ENCODE measurements at regions not wholly inside any gene's neighbourhood (a gene's known extent, or its start where the extent isn't known, plus 50 kb on each side); places are given as distances from the start of the nearest gene placed in this dataset.

DNA sequence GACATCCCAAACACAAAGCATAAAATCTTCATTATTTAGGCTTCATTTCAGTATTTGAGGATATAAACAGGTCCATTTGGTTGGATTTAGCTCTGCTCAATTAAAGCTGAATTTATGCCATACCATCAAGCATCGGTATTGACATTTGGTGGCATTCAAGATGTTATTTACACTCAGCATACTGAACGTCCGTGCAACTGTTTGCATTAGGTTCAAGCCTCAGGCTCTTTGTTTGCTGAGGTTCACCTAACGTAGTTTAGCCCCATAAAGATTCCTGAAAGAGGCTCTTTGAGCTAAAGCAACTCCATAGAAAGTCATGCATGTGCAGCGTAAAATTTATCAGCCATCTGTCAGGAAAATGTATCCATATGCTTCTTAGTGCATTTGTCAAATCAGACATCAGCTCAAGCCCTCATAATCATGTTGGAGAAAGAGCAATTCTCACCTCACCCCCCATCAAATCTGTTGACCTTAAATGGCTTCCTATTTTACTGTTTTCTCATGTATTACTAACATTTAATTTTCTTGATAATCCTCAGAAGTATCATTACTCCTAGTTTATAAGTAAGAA, 366.9 kb downstream of the EPHA4 start:
- Histone ChIP-seq H3K4me3 (no peak overlapping the region), H3K27me3 (ENCODE audit: low read depth) (peaks cover 8% of the 10 kb centered on the region), H3K36me3 (replicated peaks) (no peaks in the 10 kb centered on the region), H3K4me1 (no peaks in the 10 kb centered on the region), H3K9me3 (no peaks in the 10 kb centered on the region; the same call in 1 of the 2 replicates)
- DNase-seq (ENCODE audit: low spot score in 2 of 2), result no peak
- in situ Hi-C loops (cut with MboI; ENCODE audit: low sequenced_read_pairs), result no loop called here

DNA sequence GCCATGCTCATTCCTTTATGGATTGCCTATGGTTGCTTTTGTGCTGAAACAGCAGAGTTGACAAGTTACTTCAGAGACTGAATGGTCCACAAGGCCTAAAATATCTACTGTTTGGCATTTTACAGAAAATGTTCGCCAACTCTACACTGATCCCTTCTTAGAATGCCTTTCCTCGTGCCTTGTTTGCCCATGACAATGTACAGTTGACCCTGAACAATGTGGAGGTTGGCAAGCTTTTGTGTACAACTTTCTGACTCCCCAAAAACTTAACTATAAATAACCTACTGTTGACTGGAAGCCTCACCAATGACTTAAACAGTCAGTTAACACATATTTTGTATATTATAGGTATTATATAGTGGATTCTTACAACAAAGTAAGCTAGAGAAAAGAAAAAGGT, 361.4 kb downstream of the EPHA4 start:
- no peaks in the 10 kb centered on the region for H3K4me1 ChIP-seq
- no peaks in the 10 kb centered on the region; the same call in 1 of the 2 replicates for H3K9me3 ChIP-seq
- peaks cover 13% of the 10 kb centered on the region for H3K27me3 ChIP-seq (ENCODE audit: low read depth)
- in situ Hi-C loops (cut with MboI; ENCODE audit: low sequenced_read_pairs), result no loop called here
- H3K36me3 ChIP-seq (replicated peaks), result no peaks in the 10 kb centered on the region
- no peak overlapping the region for H3K4me3 ChIP-seq
- no peak for DNase-seq (ENCODE audit: low spot score in 2 of 2)

DNA sequence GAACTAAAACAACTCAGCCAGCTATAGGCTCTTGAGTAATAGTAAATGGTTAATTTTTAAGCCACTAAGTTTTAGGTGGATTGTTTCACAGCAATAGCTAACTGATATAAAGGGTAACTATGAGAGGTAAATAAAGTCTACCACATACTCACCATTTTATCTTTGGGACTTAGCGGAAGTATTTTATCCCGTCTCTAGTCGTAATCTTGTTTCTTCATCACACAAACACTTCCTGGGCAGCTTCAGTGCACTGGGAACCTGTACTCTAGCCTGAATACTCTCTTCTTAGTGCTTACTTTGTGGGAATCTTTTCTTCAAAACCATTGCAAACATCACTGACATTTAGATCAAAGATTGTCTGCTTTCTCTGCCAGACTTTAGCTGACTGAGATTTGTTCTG, 360.5 kb downstream of the EPHA4 start:
- H3K4me3 ChIP-seq, result no peak overlapping the region
- in situ Hi-C loops (cut with MboI; ENCODE audit: low sequenced_read_pairs), result no loop called here
- no peak for DNase-seq (ENCODE audit: low spot score in 2 of 2)
- H3K9me3 ChIP-seq, result no peaks in the 10 kb centered on the region
- no peaks in the 10 kb centered on the region for H3K36me3 ChIP-seq (replicated peaks)
- H3K4me1 ChIP-seq, result no peaks in the 10 kb centered on the region
- H3K27me3 ChIP-seq (ENCODE audit: low read depth), result peaks cover 13% of the 10 kb centered on the region

DNA sequence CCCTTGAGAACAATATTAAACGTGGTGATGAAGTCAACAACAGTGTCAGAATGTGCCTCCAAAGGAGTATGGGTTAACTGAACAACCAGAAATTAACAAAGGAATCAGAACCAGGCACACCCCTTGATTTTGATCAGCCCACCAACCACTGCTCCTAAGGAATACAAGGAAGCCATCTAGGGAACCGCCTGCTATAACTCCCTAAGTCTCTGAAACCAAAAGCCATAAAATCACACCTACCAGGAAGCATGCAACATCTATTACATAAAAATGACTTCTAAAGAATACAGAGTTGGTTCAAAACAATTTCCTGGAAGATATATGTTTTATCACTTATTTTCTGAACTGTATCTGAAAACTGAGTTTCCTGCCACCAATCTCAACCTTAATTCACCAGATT, 360.0 kb downstream of the EPHA4 start:
- Histone ChIP-seq H3K36me3 (replicated peaks) (no peaks in the 10 kb centered on the region), H3K27me3 (ENCODE audit: low read depth) (peaks cover 13% of the 10 kb centered on the region), H3K9me3 (no peaks in the 10 kb centered on the region), H3K4me3 (no peak overlapping the region), H3K4me1 (no peaks in the 10 kb centered on the region)
- in situ Hi-C loops (cut with MboI; ENCODE audit: low sequenced_read_pairs), result no loop called here
- DNase-seq (ENCODE audit: low spot score in 2 of 2), result no peak

DNA sequence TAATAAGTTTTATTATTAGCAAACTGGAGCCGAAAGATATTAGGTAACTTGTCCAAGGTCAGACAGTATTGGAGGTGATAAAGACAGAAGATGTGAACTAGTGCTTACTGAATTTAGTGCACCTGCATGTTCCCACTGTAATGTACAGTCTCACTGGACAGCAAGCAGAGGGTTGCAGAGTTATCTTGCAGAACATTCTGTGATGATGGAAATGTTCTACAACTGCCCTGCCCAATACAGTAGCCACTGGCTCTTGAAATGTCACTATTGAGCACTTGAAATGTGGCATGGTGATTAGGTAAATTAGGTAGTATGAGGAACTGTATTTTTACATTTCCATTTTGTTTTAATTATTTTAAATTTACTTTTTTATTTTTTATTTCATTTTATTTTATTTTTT, 356.6 kb downstream of the EPHA4 start:
- no peak for DNase-seq (ENCODE audit: low spot score in 2 of 2)
- Histone ChIP-seq H3K4me3 (no peak overlapping the region), H3K4me1 (no peaks in the 10 kb centered on the region), H3K27me3 (ENCODE audit: low read depth) (peaks cover 8% of the 10 kb centered on the region), H3K36me3 (replicated peaks) (no peaks in the 10 kb centered on the region), H3K9me3 (no peaks in the 10 kb centered on the region)
- in situ Hi-C loops (cut with MboI; ENCODE audit: low sequenced_read_pairs), result no loop called here

DNA sequence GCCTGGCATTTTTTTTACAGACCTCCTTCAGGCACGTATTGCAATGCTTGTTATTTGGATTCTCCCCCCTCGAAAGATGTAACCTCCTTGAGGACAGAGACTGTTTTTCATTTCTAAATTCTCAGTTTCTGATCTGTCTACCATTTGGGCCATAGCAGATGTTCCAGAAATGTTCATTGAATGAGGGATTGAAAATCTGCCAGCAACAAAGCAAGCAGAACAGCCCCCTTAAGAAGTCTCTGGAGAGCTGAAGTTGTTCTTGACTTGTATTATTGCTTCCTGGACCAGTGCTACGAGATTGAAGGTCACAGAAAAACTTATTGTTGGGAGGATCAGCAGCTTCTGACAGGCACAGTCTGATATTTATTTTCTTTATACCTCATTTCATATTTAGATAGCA, 355.5 kb downstream of the EPHA4 start:
- no peak for DNase-seq (ENCODE audit: low spot score in 2 of 2)
- in situ Hi-C loops (cut with MboI; ENCODE audit: low sequenced_read_pairs), result no loop called here
- Histone ChIP-seq H3K4me3 (no peak overlapping the region), H3K36me3 (replicated peaks) (no peaks in the 10 kb centered on the region), H3K4me1 (no peaks in the 10 kb centered on the region), H3K27me3 (ENCODE audit: low read depth) (peaks cover 6% of the 10 kb centered on the region), H3K9me3 (no peaks in the 10 kb centered on the region)

DNA sequence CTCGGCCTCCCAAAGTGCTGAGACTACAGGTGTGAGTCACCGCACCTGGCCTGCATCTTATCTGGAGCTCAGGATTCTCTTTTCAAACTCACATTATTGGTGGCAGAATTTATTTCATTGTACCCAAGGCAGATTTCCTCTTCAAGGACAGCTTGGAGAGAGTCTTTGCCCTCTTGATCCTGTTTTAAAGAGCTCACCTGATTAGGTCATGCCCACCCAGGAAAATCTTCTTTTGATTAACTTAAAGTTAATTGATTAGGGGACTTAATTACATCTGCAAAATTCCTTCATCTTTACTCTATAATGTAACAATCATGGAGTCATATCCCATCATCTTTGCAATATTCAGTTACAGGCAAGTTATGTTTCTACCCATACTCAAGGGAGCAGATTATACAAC, 346.4 kb downstream of the EPHA4 start:
- Histone ChIP-seq H3K4me1 (no peaks in the 10 kb centered on the region), H3K9me3 (no peaks in the 10 kb centered on the region), H3K27me3 (ENCODE audit: low read depth) (peaks cover 2% of the 10 kb centered on the region), H3K36me3 (replicated peaks) (no peaks in the 10 kb centered on the region), H3K4me3 (no peak overlapping the region)
- DNase-seq (ENCODE audit: low spot score in 2 of 2), result no peak
- in situ Hi-C loops (cut with MboI; ENCODE audit: low sequenced_read_pairs), result no loop called here

DNA sequence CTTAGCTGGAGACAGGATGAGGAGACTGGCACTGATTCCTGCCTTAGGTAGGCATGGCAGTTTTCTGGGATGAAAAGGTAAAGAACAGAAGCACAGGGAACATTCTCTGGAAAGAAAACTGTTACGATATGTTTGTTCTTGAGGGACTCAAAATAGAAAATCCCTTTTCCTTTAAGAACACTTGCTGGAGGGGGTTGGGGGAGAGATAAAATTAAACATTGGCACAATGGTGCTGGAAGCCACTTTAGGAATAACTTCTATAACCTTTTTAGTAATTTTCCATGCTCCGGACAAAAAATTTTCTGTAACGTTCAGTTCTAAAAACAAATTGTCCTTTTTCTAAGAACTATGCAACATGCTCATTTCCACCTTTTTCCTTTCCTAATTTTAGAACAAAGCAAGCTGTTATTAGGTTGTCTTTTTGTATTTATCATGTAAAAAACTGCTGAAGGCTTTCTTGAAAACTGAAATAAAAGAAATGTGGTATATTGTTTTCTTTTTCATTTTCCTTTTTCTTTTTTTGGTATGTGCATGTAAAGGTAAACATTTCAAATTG, 343.8 kb downstream of the EPHA4 start:
- DNase-seq (ENCODE audit: low spot score in 2 of 2), result no peak
- Histone ChIP-seq H3K4me3 (no peak overlapping the region), H3K27me3 (ENCODE audit: low read depth) (peaks cover 2% of the 10 kb centered on the region; the same call in 1 of the 2 replicates), H3K4me1 (no peaks in the 10 kb centered on the region), H3K9me3 (no peaks in the 10 kb centered on the region), H3K36me3 (replicated peaks) (no peaks in the 10 kb centered on the region)
- in situ Hi-C loops (cut with MboI; ENCODE audit: low sequenced_read_pairs), result no loop called here

DNA sequence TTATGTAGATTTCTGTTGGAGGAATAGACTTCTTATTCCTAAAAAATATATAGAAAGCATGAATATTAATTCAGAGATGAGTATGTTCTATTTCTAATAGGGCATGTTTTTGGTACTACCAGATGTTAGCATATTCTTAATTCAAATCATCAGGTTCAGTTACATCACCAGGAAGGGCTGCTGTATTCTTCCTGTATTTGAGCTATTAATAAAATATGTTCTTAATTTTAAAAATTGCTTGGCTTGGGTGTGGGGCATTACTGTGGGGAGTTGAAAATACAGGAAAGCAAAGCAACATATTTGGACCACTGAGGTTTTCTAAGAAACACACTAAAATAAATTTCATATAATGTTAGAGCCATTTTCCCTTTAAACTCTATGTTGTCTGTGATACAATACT, 343.0 kb downstream of the EPHA4 start:
- peaks cover 2% of the 10 kb centered on the region; the same call in 1 of the 2 replicates for H3K27me3 ChIP-seq (ENCODE audit: low read depth)
- H3K9me3 ChIP-seq, result no peaks in the 10 kb centered on the region
- no peak overlapping the region for H3K4me3 ChIP-seq
- no peaks in the 10 kb centered on the region for H3K4me1 ChIP-seq
- H3K36me3 ChIP-seq (replicated peaks), result no peaks in the 10 kb centered on the region
- DNase-seq (ENCODE audit: low spot score in 2 of 2), result no peak
- in situ Hi-C loops (cut with MboI; ENCODE audit: low sequenced_read_pairs), result no loop called here

DNA sequence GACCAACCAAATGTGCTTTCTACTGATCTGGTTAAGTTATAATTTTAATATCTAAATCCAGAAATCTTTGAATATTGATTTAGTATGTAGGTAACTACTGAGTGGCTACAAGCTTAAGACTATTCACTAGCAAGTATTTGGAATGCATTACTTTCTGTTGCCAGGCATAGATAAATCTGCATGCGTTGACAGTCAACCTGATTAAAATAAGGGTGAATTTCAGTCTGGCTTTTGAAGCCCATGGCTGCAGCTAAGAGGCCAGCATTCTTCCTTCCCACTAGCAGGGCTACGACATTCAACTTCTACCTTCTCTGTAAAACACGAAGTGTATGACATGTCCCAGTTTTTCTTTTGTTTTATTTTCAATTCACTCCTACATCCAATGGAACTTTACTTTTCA, 340.6 kb downstream of the EPHA4 start:
- H3K27me3 ChIP-seq (ENCODE audit: low read depth), result peaks cover 2% of the 10 kb centered on the region; the same call in 1 of the 2 replicates
- no peak overlapping the region for H3K4me3 ChIP-seq
- no peak for DNase-seq (ENCODE audit: low spot score in 2 of 2)
- no peaks in the 10 kb centered on the region for H3K4me1 ChIP-seq
- no peaks in the 10 kb centered on the region for H3K36me3 ChIP-seq (replicated peaks)
- H3K9me3 ChIP-seq, result no peaks in the 10 kb centered on the region
- in situ Hi-C loops (cut with MboI; ENCODE audit: low sequenced_read_pairs), result no loop called here

DNA sequence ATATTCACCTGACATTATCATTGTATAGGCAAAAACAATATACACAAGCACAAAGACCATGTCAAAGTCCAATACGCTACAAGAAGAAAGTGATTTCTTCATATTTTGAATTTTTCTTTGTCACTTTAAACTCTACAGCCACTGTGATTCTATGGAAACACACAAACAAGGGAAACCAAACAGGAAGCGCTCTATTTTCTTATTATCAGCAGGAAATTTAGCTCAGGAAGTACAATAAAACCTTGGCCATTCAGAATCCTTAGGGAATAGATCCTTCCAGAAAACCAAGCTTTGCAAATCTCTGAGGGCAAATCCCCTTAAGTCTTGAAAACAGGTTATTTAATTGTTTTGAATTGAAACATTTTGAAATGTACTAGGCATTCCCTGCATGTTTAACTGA, 336.2 kb downstream of the EPHA4 start:
- in situ Hi-C loops (cut with MboI; ENCODE audit: low sequenced_read_pairs), result no loop called here
- Histone ChIP-seq H3K36me3 (replicated peaks) (no peaks in the 10 kb centered on the region), H3K27me3 (ENCODE audit: low read depth) (peaks cover 3% of the 10 kb centered on the region; the same call in 1 of the 2 replicates), H3K9me3 (no peaks in the 10 kb centered on the region), H3K4me3 (no peak overlapping the region), H3K4me1 (no peaks in the 10 kb centered on the region)
- DNase-seq (ENCODE audit: low spot score in 2 of 2), result no peak

DNA sequence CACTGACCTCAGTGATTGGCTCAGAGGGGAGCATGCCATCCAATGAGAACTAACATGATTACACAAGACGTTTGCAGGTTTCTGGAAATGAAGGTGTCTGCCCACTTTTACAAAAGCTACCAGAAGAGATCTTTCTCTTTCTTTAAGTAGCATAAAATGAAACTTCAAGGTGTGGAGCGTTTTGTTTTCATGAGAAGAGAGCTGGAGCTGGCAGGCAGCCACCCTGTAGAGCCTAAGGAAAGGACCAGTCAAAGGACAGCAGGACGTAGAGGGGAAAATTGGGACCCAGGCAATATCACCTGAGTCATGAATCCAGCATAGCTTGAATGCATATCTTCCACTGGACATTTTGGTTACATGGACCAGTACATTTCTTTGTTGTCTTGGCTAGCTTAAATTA, 331.0 kb downstream of the EPHA4 start:
- in situ Hi-C loops (cut with MboI; ENCODE audit: low sequenced_read_pairs), result no loop called here
- no peaks in the 10 kb centered on the region for H3K36me3 ChIP-seq (replicated peaks)
- no peaks in the 10 kb centered on the region for H3K9me3 ChIP-seq
- H3K4me1 ChIP-seq, result no peaks in the 10 kb centered on the region
- H3K4me3 ChIP-seq, result no peak overlapping the region
- DNase-seq (ENCODE audit: low spot score in 2 of 2), result no peak
- H3K27me3 ChIP-seq (ENCODE audit: low read depth), result peaks cover 8% of the 10 kb centered on the region; the same call in 1 of the 2 replicates

DNA sequence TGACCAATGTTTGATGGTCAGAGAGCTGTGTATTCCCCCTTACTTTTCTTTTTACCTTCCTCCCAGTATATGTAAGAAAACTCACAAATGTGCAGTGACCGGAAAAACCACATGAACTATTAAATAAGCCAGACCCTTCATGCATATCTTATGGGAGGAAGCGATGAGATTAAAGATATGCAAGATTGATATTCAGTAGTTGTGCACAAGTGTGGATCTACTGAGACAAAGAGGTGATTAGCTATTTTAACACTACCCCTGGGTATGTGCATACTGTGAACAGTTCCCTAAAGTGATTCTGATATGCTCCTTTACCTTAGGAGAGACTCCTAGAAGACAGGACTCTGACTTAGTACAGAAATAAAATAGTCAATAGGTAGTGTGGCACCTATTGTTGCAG, 328.3 kb downstream of the EPHA4 start:
- no peak for DNase-seq (ENCODE audit: low spot score in 2 of 2)
- Histone ChIP-seq H3K4me3 (no peak overlapping the region), H3K9me3 (no peaks in the 10 kb centered on the region), H3K27me3 (ENCODE audit: low read depth) (peaks cover 8% of the 10 kb centered on the region; the same call in 1 of the 2 replicates), H3K4me1 (no peaks in the 10 kb centered on the region), H3K36me3 (replicated peaks) (no peaks in the 10 kb centered on the region)
- in situ Hi-C loops (cut with MboI; ENCODE audit: low sequenced_read_pairs), result no loop called here

DNA sequence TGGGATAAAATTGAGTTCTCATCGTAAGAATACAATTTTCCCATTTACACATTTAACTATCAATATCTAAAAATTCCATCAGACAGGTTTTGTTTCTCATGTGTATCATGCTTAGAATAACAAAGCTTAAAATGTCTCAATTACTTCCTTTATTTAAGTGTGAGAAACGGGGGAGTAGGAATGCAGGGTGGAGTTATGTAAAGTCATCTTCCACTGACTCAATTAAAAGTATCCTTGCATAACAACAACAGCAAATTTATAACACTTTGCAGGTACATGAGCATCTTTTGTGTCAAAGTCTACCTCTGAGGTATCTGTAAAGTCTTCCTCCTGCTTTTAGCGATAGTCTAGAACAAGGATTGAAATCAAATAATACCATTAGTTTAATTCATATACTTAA, 327.1 kb downstream of the EPHA4 start:
- in situ Hi-C loops (cut with MboI; ENCODE audit: low sequenced_read_pairs), result no loop called here
- H3K27me3 ChIP-seq (ENCODE audit: low read depth), result peaks cover 8% of the 10 kb centered on the region; the same call in 1 of the 2 replicates
- no peaks in the 10 kb centered on the region for H3K36me3 ChIP-seq (replicated peaks)
- no peak overlapping the region for H3K4me3 ChIP-seq
- DNase-seq (ENCODE audit: low spot score in 2 of 2), result no peak
- no peaks in the 10 kb centered on the region for H3K4me1 ChIP-seq
- no peaks in the 10 kb centered on the region for H3K9me3 ChIP-seq

DNA sequence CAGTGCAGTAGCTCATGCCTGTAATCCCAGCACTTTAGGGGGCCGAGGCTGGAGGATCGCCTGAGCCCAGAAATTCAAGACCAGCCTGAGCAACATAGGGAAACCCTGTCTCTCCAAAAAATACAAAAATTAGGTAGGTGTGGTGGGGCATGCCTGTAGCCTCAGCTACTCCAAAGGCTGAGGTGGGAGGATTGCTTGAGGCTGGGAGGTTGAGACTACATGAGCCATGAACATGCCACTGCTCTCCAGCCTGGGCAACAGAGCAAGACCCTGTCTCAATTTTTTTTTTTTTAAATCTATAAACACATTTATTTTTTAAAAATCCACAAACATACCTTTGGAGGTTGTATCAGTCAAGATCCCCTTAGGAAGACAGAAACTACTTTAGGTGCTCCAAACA, 326.3 kb downstream of the EPHA4 start:
- DNase-seq (ENCODE audit: low spot score in 2 of 2), result no peak
- no peaks in the 10 kb centered on the region for H3K4me1 ChIP-seq
- no peaks in the 10 kb centered on the region for H3K36me3 ChIP-seq (replicated peaks)
- H3K27me3 ChIP-seq (ENCODE audit: low read depth), result peaks cover 7% of the 10 kb centered on the region; the same call in 1 of the 2 replicates
- no peak overlapping the region for H3K4me3 ChIP-seq
- in situ Hi-C loops (cut with MboI; ENCODE audit: low sequenced_read_pairs), result no loop called here
- no peaks in the 10 kb centered on the region for H3K9me3 ChIP-seq

Data from HAP-1 (cell line).